Chondrocyte (in vitro differentiated cells): ENCODE measurements at regions not wholly inside any gene's neighbourhood (a gene's known extent, or its start where the extent isn't known, plus 50 kb on each side); places are given as distances from the start of the nearest gene placed in this dataset.

Experiments
- DNase-seq: peaks from one replicate; pipeline ENCODE4 v3.0.0; 2021; ENCODE audit warnings: mixed read lengths, low spot score
- H3K27ac Mint-ChIP-seq: one replicate; pipeline ENCODE4 v1.8.0; 2021; ENCODE audit warnings: mild to moderate bottlenecking, moderate library complexity, mixed read lengths; ENCODE audit not compliant: unreplicated experiment
- H3K27me3 Mint-ChIP-seq: 2 replicates; pipeline ENCODE4 v1.8.0; 2021; ENCODE audit warnings: low read depth, mixed read lengths
- H3K36me3 Mint-ChIP-seq: 2 replicates; pipeline ENCODE4 v1.8.0; 2021; ENCODE audit warnings: low read depth, mixed read lengths
- H3K4me1 Mint-ChIP-seq: 2 replicates; pipeline ENCODE4 v1.8.0; 2021; ENCODE audit warnings: low read depth, mild to moderate bottlenecking, mixed read lengths
- H3K4me3 Mint-ChIP-seq: one replicate; pipeline ENCODE4 v1.8.0; 2021; ENCODE audit warnings: mild to moderate bottlenecking, moderate library complexity, mixed read lengths; ENCODE audit not compliant: unreplicated experiment
- H3K9me3 Mint-ChIP-seq: 2 replicates; pipeline ENCODE4 v1.8.0; 2021; ENCODE audit warnings: low read depth, mixed read lengths
- CTCF ChIP-seq: fragments of 200-600 bp; sonication (generic); IDR thresholded peaks from 2 replicates; pipeline ENCODE4 v1.5.0; 2021; ENCODE audit warnings: antibody characterized with exemption, mild to moderate bottlenecking, moderate library complexity

GRCh38 chr1:186577633-186578032, 102.6 kb downstream of the PTGS2 start:
- DNase-seq: no peak
- TF ChIP-seq CTCF: no peak
- H3K27me3 Mint-ChIP-seq: no peaks in the 10 kb centered on the region
- H3K9me3 Mint-ChIP-seq: no peaks in the 10 kb centered on the region
- H3K36me3 Mint-ChIP-seq: no peaks in the 10 kb centered on the region
- H3K27ac Mint-ChIP-seq: no peak overlapping the region
- H3K4me3 Mint-ChIP-seq: no peak overlapping the region
- H3K4me1 Mint-ChIP-seq: peaks cover 11% of the 10 kb centered on the region

DNA sequence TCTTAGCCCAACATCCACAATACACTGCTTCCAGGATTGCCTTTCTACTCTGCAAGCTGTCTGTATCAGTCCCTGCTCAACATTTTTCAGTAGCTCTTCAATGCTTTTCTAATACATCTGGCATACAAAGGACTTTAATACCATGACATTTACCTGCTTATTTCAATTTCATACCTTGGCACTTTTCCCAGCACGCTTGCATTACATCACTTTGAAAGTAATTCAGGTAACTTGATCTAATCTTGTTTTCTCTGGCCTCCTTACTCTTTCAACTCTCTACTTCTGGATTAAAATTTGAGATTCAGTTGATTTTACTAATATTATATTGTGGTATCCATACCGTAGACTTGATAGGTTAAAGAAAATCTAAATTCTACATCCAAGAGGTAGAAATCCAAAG, 103.0 kb downstream of the PTGS2 start:
- DNase-seq: no peak
- H3K9me3 Mint-ChIP-seq: no peaks in the 10 kb centered on the region
- H3K4me1 Mint-ChIP-seq: peaks cover 11% of the 10 kb centered on the region
- H3K27me3 Mint-ChIP-seq: no peaks in the 10 kb centered on the region
- TF ChIP-seq CTCF: no peak
- no peaks in the 10 kb centered on the region for H3K36me3 Mint-ChIP-seq
- H3K27ac Mint-ChIP-seq: no peak overlapping the region
- no peak overlapping the region for H3K4me3 Mint-ChIP-seq

DNA sequence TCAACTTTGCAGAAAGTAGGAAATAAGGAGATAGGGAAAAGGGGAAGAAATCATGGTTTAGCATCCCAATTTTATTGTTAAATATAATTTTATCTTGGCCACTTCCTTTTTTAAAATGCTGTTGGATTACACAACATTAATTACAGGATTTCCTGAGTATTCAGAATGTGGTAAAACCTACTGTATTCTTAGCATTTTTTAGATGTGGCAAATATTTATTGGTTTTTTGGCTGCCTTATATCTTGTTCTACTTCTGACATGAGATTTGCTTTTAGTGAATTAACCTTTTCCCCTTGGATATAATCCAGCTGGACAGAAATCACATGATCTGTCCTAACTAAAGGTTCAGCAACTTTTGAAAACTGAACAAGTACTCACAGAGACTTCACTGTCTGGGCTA, 104.9 kb downstream of the PTGS2 start:
- DNase-seq: no peak
- no peaks in the 10 kb centered on the region for H3K27me3 Mint-ChIP-seq
- H3K36me3 Mint-ChIP-seq: no peaks in the 10 kb centered on the region
- no peak overlapping the region for H3K4me3 Mint-ChIP-seq
- no peaks in the 10 kb centered on the region for H3K9me3 Mint-ChIP-seq
- no peak overlapping the region for H3K27ac Mint-ChIP-seq
- no peak for TF ChIP-seq CTCF
- H3K4me1 Mint-ChIP-seq: peaks cover 11% of the 10 kb centered on the region

GRCh38 chr1:186574926-186575325, 105.3 kb downstream of the PTGS2 start:
- Mint-ChIP-seq H3K4me3 (no peak overlapping the region), H3K36me3 (no peaks in the 10 kb centered on the region), H3K27me3 (no peaks in the 10 kb centered on the region), H3K9me3 (no peaks in the 10 kb centered on the region), H3K27ac (no peak overlapping the region), H3K4me1 (peaks cover 11% of the 10 kb centered on the region)
- no peak for TF ChIP-seq CTCF
- no peak for DNase-seq

GRCh38 chr1:186572509-186572908, 107.7 kb downstream of the PTGS2 start:
- Mint-ChIP-seq H3K27ac (no peak overlapping the region), H3K27me3 (no peaks in the 10 kb centered on the region), H3K36me3 (no peaks in the 10 kb centered on the region), H3K4me1 (peaks cover 15% of the 10 kb centered on the region), H3K9me3 (no peaks in the 10 kb centered on the region), H3K4me3 (no peak overlapping the region)
- DNase-seq: no peak
- TF ChIP-seq CTCF: no peak
